Skeletal muscle cell (primary cell): ENCODE measurements at regions not wholly inside any gene's neighbourhood (a gene's known extent, or its start where the extent isn't known, plus 50 kb on each side); places are given as distances from the start of the nearest gene placed in this dataset.

Experiments used
- DNase-seq: peaks from one replicate; pipeline ENCODE4 v3.0.0-alpha.2; 2010; ENCODE audit warnings: low read depth
- H3K4me3 ChIP-seq: 2 replicates; pipeline ENCODE4 v1.5.1; 2011; ENCODE audit warnings: low read depth, mild to moderate bottlenecking, control low read depth, low read length, moderate library complexity

DNA sequence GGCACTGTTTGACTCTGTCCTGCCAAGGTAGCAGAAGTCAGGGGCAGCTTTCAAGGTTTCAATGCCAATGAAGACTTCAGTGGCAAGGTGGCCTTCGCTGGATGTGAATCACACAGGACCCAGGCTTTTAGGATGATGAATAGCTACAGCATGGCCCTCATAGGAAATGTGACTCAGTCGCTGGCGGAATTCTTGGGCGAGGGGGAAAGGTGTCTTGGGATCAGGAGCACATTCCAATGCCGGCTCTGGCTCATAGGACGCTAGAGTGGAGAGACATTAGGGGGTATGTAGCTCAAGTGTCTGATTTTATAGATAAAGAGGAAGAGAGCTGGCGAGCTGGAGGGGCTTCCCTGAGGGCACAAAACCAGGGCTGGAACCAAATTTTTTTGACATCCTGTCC lies 68.6 kb downstream of the SMIM21 start:
- H3K4me3 ChIP-seq: no peak overlapping the region
- no peak for DNase-seq

DNA sequence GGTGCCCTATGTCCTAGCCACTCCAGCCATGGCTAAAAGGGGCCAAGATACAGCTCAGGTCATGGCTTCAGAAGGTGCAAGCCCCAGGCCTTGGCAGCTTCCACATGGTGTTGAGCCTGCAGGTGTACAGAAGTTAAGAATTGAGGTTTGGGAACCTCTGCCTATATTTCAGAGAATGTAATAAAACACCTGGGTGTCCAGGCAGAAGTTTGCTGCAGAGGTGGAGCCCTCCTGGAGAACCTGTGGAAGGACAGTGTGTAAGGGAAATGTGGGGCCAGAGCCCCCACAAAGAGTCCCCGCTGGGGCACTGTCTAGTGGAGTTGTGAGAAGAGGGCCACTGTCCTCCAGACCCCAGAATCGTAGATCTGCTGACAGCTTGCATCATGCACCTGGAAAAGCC lies 74.1 kb downstream of the SMIM21 start:
- no peak for DNase-seq
- H3K4me3 ChIP-seq: no peak overlapping the region

DNA sequence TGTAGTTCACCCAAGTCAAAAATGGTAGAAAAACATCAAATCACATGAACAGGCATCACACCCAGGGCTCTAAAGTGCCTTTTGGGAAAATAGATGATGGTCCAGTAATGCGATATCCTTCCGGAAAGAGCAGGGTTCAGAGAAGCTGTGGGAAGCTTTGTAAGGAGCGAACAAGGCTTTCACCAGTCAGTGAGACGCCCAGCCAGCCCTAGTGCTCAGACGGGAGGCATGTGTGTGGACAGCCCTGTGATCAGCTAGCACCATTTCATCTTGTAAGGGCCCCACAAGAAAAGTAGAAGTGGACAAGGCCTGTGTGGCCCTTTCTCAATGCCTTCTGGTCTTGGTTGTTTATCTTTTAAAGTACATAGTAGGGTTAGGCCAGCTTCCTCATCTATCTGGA lies 76.1 kb downstream of the SMIM21 start:
- no peak overlapping the region for H3K4me3 ChIP-seq
- DNase-seq: no peak

DNA sequence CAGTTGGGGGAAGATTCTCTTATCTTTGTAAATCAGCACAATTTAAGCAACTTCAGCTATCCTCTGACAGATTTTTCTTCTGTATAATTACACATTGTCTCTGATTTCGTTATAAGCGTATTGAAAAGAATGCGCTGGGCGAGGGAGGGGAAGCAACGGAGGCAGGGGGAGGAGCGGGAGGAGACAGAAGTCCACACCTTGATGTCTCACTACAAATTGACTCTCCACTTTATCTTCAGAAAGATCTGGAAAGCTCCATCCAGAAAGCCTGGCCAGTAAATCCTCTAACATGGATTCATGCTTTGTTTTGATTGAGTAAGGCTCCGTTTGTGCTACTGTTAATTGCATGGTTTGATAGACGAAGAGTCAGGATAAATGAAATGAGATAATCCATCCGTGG lies 76.6 kb downstream of the SMIM21 start:
- DNase-seq: no peak
- H3K4me3 ChIP-seq: no peak overlapping the region

- no peak for DNase-seq
- H3K4me3 ChIP-seq: no peak overlapping the region
Observed at GRCh38 chr18:75350512-75350839, 77.0 kb downstream of the SMIM21 start.

GRCh38 chr18:75349668-75350511 lies 77.6 kb downstream of the SMIM21 start:
- no peak overlapping the region for H3K4me3 ChIP-seq
- DNase-seq: no peak

- H3K4me3 ChIP-seq: no peak overlapping the region
- no peak for DNase-seq
Observed at GRCh38 chr18:75346671-75347070, 80.8 kb downstream of the SMIM21 start.

DNA sequence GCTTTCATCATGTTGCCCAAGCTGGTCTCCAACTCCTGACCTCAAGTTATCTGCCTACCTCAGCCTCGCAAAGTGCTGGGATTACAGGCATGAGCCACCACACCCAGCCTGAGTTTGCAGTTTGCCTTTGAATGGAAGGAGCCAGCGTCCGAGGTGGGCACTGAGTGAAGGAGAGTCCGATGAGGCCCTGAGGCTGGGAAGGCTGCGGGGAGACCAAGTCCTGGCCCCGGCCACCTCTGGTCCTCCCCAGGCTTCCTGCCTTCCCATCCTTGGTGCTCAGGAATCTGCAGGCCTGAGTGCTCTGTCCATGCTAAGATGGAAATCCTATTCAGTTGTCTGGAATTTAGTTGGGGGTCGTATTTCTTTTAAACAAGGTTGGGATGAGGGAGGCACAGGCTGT lies 82.9 kb downstream of the SMIM21 start:
- no peak overlapping the region for H3K4me3 ChIP-seq
- no peak for DNase-seq

DNA sequence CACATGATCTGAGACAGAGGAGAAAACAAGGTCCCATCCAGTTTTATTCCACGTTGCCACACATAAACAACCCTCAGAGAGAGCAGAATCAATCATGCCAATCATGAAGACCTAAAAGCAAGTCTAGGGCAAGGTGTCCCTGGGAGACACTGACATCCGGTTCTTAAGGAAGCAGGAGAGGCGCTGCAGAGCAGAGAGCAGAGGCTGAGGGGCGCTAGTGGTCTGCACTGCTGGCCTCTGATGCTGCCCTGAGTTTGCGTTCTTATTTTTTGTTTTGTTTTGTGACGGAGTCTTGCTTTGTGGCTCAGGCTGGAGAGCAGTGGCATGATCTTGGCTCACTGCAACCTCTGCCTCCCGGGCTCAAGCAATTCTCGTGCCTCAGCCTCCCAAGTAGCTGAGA lies 83.3 kb downstream of the SMIM21 start:
- no peak for DNase-seq
- H3K4me3 ChIP-seq: no peak overlapping the region

DNA sequence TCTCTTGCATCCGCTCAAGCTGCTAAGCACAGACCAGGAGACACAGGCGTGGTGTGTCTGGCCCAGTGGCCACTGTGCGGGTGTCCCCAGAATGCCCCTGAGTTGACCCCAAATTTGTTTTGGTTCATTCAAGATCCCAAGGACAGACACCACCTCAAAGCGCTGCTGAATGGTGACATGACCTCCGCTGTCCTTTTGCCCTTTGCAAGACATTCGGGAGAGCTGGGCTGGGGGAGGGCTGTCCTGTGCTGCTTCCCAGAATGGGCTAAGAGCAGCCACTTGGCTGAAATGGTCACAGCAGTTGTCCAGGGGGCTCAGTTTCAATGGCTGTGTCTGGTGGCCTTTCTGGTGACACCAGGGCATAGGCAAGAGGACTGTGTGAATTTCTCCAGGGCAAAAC lies 84.1 kb downstream of the SMIM21 start:
- H3K4me3 ChIP-seq: no peak overlapping the region
- no peak for DNase-seq

DNA sequence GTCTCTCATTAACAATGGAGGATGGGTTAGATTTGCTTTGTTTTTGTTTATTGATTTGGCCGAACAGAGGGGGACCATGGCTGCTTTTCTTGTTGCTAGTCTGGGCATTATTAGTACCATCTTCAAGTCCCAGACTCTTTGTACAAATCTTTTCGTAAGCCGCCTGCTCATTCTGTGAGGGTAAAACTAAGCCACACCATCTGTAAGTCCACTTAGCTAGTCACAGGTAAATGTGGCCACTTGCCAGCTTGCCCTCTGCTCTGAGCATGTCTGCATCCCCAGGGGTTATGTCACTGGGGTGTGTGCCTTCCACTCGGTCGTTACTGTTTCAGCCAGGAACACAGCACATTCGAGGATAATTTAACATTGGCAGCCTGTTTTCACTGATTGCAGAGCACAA lies 85.6 kb downstream of the SMIM21 start:
- no peak overlapping the region for H3K4me3 ChIP-seq
- no peak for DNase-seq

GRCh38 chr18:75341267-75341666 lies 86.2 kb downstream of the SMIM21 start:
- no peak overlapping the region for H3K4me3 ChIP-seq
- peak; percentile 2 for DNase-seq

GRCh38 chr18:75339936-75340605 lies 87.4 kb downstream of the SMIM21 start:
- H3K4me3 ChIP-seq: no peak overlapping the region
- no peak for DNase-seq
